WTC11 (cell line): ENCODE measurements at regions not wholly inside any gene's neighbourhood (a gene's known extent, or its start where the extent isn't known, plus 50 kb on each side); places are given as distances from the start of the nearest gene placed in this dataset.

Experiments
- CTCF ChIP-seq: fragments of 200-600 bp; IDR thresholded peaks from 2 replicates; pipeline ENCODE4 v1.8.0; 2022; ENCODE audit warnings: antibody characterized with exemption
- TEAD4 ChIP-seq: sonication (generic); formaldehyde crosslinking; IDR thresholded peaks from 2 replicates; pipeline ENCODE4 v1.8.0; 2022; ENCODE audit warnings: mild to moderate bottlenecking, missing genetic modification reagents

- no peak for TF ChIP-seq TEAD4 (CRISPR knock-in tag)
- TF ChIP-seq CTCF = no peak
These were observed 268.9 kb upstream of the NOVA1 start for GRCh38 chr14:26866721-26867120.
